GM12878 (cell line): ENCODE measurements at regions not wholly inside any gene's neighbourhood (a gene's known extent, or its start where the extent isn't known, plus 50 kb on each side); places are given as distances from the start of the nearest gene placed in this dataset.

Experiments used
- ATAC-seq: fragments of 200-7000 bp; cut with Tn5 transposase; 3 replicates; pipeline ENCODE4 v1.9.1; 2020; ENCODE audit warnings: mild to moderate bottlenecking, moderate library complexity
- BruUV-seq: library from RNA; stranded (reverse); fragments of 400-500 nt; replicated peaks from 2 replicates; lab custom pipeline; 2021; lab: Mats Ljungman, UMichigan
- CTCF ChIA-PET: fragments of 300-600 bp; sonication (Branson Sonifier 250); formaldehyde crosslinking; extraction: SDS; loops from one replicate; lab custom pipeline; 2021; ENCODE audit warnings: inconsistent platforms; lab: Yijun Ruan, JAX
- POLR2A ChIA-PET: fragments of 350-600 bp; formaldehyde crosslinking; extraction: SDS; loops from one replicate; lab custom pipeline; 2021; ENCODE audit warnings: inconsistent platforms; lab: Charles Lee
- RAD21 ChIA-PET: fragments of 300-600 bp; sonication (Branson Sonifier 250); formaldehyde crosslinking; loops from one replicate; lab custom pipeline; 2023; ENCODE audit warnings: antibody characterized with exemption; ENCODE audit not compliant: unreplicated experiment; lab: Charles Lee
- SMC1A ChIA-PET: fragments of 300-600 bp; sonication (Branson Sonifier 250); formaldehyde crosslinking; loops from one replicate; lab custom pipeline; 2023; ENCODE audit not compliant: unreplicated experiment, uncharacterized antibody; lab: Charles Lee
- DNase-seq: peaks from one replicate; pipeline ENCODE4 v3.0.0-alpha.2; 2011; ENCODE audit warnings: low read depth, low spot score
- FAIRE-seq: peaks from 3 replicates; lab custom pipeline; 2011; peaks lifted over from hg19 to GRCh38; lab: Jason Lieb, UNC
- H2AFZ ChIP-seq: 2 replicates; pipeline ENCODE4 v1.6.0; 2011; ENCODE audit warnings: low read depth, low read length, control low read depth; ENCODE audit not compliant: control insufficient read depth
- H3K27ac ChIP-seq: 2 replicates; pipeline ENCODE4 v1.5.1; 2011; ENCODE audit warnings: control low read depth; ENCODE audit not compliant: control insufficient read depth, insufficient read depth
- H3K27me3 ChIP-seq, 2 experiments: replicated peaks in 1 of 2; 2 replicates each; pipeline versions ENCODE4 v1.6.0 to v1.6.1; 2011; ENCODE audit warnings: low read length in 1 of 2; ENCODE audit not compliant: control insufficient read depth in 2 of 2, insufficient read depth in 2 of 2
- H3K36me3 ChIP-seq, 2 experiments: 2 replicates each; pipeline ENCODE4 v1.5.1; 2011; ENCODE audit warnings: low read length in 1 of 2; ENCODE audit not compliant: control insufficient read depth in 2 of 2, insufficient read depth in 2 of 2
- H3K4me1 ChIP-seq: 2 replicates; pipeline ENCODE4 v1.6.1; 2011; ENCODE audit warnings: mild to moderate bottlenecking, low read length, moderate library complexity, mixed read lengths; ENCODE audit not compliant: control insufficient read depth, insufficient read depth
- H3K4me2 ChIP-seq: 2 replicates; pipeline ENCODE4 v1.6.0; 2011; ENCODE audit warnings: control low read depth; ENCODE audit not compliant: control insufficient read depth, insufficient read depth
- H3K4me3 ChIP-seq: fragments of 200-600 bp; sonication (generic); 2 replicates; pipeline ENCODE4 v1.5.1; 2016
- H3K79me2 ChIP-seq: 2 replicates; pipeline ENCODE4 v1.6.0; 2011; ENCODE audit warnings: low read length; ENCODE audit not compliant: control insufficient read depth, insufficient read depth
- H3K9ac ChIP-seq: 2 replicates; pipeline ENCODE4 v1.8.0; 2011; ENCODE audit warnings: low read length, control low read depth, mixed read lengths; ENCODE audit not compliant: control insufficient read depth, insufficient read depth
- H3K9me3 ChIP-seq: replicated peaks from 3 replicates; pipeline ENCODE4 v1.5.1; 2011; ENCODE audit warnings: mild to moderate bottlenecking, low read length; ENCODE audit not compliant: control insufficient read depth, insufficient read depth
- H4K20me1 ChIP-seq: 2 replicates; pipeline ENCODE4 v1.6.0; 2011; ENCODE audit not compliant: control insufficient read depth, insufficient read depth
- ATF2 ChIP-seq: IDR thresholded peaks from 2 replicates; pipeline ENCODE4 v1.6.1; 2012; ENCODE audit warnings: low read length, inconsistent platforms
- BHLHE40 ChIP-seq, 2 experiments: fragments of 450-650 bp in 1 of 2; IDR thresholded peaks; 2 replicates each; pipeline ENCODE4 v1.6.1; 2011 to 2017; ENCODE audit warnings: low read depth in 2 of 2, borderline replicate concordance in 1 of 2, improper control_type of control experiment in 1 of 2, low read length in 1 of 2, mild to moderate bottlenecking in 1 of 2
- EP300 ChIP-seq, 2 experiments: fragments of 150-350 bp in 1 of 2; IDR thresholded peaks; 2 replicates each; pipeline ENCODE4 v1.6.1; 2011 to 2012; ENCODE audit warnings: low read depth in 2 of 2, low read length in 2 of 2, borderline replicate concordance in 1 of 2, improper control_type of control experiment in 1 of 2, inconsistent platforms in 1 of 2; ENCODE audit not compliant: control insufficient read depth in 1 of 2
- HDAC6 ChIP-seq: fragments of 200-600 bp; sonication (generic); IDR thresholded peaks from one replicate; pipeline ENCODE4 v1.8.0; 2017; ENCODE audit warnings: antibody characterized with exemption; ENCODE audit not compliant: unreplicated experiment
- IKZF1 ChIP-seq: fragments of 450-650 bp; conservative IDR thresholded peaks from 2 replicates; pipeline ENCODE4 v1.6.1; 2017; ENCODE audit warnings: antibody characterized with exemption, mild to moderate bottlenecking
- KDM1A ChIP-seq: fragments of 200-600 bp; sonication (generic); IDR thresholded peaks from 2 replicates; pipeline ENCODE4 v1.6.1; 2016; ENCODE audit warnings: borderline replicate concordance
- NRF1 ChIP-seq: conservative IDR thresholded peaks from 2 replicates; pipeline ENCODE4 v1.6.1; 2011; ENCODE audit warnings: mild to moderate bottlenecking, low read depth, low read length, improper control_type of control experiment
- POLR2AphosphoS5 ChIP-seq: IDR thresholded peaks from 2 replicates; pipeline ENCODE4 v1.6.1; 2011; ENCODE audit warnings: mild to moderate bottlenecking, low read length, inconsistent platforms
- SMARCA5 ChIP-seq: fragments of 450-650 bp; IDR thresholded peaks from 2 replicates; pipeline ENCODE4 v1.6.1; 2017; ENCODE audit warnings: mild to moderate bottlenecking
- YBX1 ChIP-seq: fragments of 450-650 bp; IDR thresholded peaks from 2 replicates; pipeline ENCODE4 v1.6.1; 2016; ENCODE audit warnings: antibody characterized with exemption
- ZNF217 ChIP-seq: fragments of 450-650 bp; IDR thresholded peaks from 2 replicates; pipeline ENCODE4 v1.6.1; 2017; ENCODE audit warnings: antibody characterized with exemption, mild to moderate bottlenecking
- ZSCAN29 ChIP-seq: fragments of 450-650 bp; IDR thresholded peaks from 2 replicates; pipeline ENCODE4 v1.6.1; 2017; ENCODE audit warnings: mild to moderate bottlenecking, moderate library complexity
- WGBS: methylation state at CpG from one replicate; pipeline ENCODE4 v1.1.6; 2016; ENCODE audit warnings: low lambda C conversion rate; ENCODE audit not compliant: insufficient replicate concordance, insufficient coverage; ENCODE audit errors: missing lambda C conversion rate; 5-methylcytosine and 5-hydroxymethylcytosine counted together
- in situ Hi-C: fragments of 300-500 bp; cut with MboI; formaldehyde crosslinking; loops from 9 replicates; pipeline ENCODE4 v1.14.3; 2018; ENCODE audit warnings: mixed read lengths
- intact Hi-C: fragments of 100-400 bp; cut with micrococcal nuclease; formaldehyde crosslinking; loops from one replicate; pipeline ENCODE4 v1.14.2; 2022; ENCODE audit not compliant: unreplicated experiment
- TF ChIP-seq, protein P1 (sequence below): fragments of 450-650 bp; formaldehyde crosslinking; IDR thresholded peaks from 2 replicates; pipeline ENCODE4 v1.4.0; 2022; ENCODE audit warnings: mild to moderate bottlenecking, moderate library complexity
- TF ChIP-seq, protein P2 (sequence below): IDR thresholded peaks from 2 replicates; pipeline ENCODE4 v1.6.1; 2011; ENCODE audit warnings: low read depth, mild to moderate bottlenecking, low read length, moderate library complexity, borderline replicate concordance; ENCODE audit errors: extremely low read depth
- TF ChIP-seq, protein P3 (sequence below): fragments of 450-650 bp; IDR thresholded peaks from 2 replicates; pipeline ENCODE4 v1.6.1; 2016; ENCODE audit warnings: mild to moderate bottlenecking
- TF ChIP-seq, protein P4 (sequence below): fragments of 450-650 bp; IDR thresholded peaks from 2 replicates; pipeline ENCODE4 v1.6.1; 2014; ENCODE audit warnings: mild to moderate bottlenecking
- TF ChIP-seq, protein P5 (sequence below): fragments of 450-650 bp; IDR thresholded peaks from 2 replicates; pipeline ENCODE4 v1.6.1; 2016; ENCODE audit warnings: mild to moderate bottlenecking

- in situ Hi-C loops (no loop called here), intact Hi-C loops (no loop called here)
- Histone ChIP-seq H3K9ac (no peak overlapping the region), H3K36me3 (no peaks in the 10 kb centered on the region), H3K4me1 (no peaks in the 10 kb centered on the region), H3K27me3 (no peaks in the 10 kb centered on the region; a peak in 1 of 4 replicates), H3K4me3 (no peak overlapping the region), H3K4me2 (no peak overlapping the region), H3K79me2 (no peaks in the 10 kb centered on the region), H3K9me3 (no peaks in the 10 kb centered on the region), H2AFZ (no peak overlapping the region), H4K20me1 (no peaks in the 10 kb centered on the region), H3K27ac (no peak overlapping the region)
- RAD21 ChIA-PET: no interaction called here
- CTCF ChIA-PET: no interaction called here
- WGBS: 3% methylated on average over 2 of the region's 2 CpGs
- FAIRE-seq: no peak
- POLR2A ChIA-PET: no interaction called here
- SMC1A ChIA-PET: no interaction called here
- no TSS peak for BruUV-seq
- ATAC-seq: no peak
- no peak for DNase-seq
- TF ChIP-seq, protein P1, sequence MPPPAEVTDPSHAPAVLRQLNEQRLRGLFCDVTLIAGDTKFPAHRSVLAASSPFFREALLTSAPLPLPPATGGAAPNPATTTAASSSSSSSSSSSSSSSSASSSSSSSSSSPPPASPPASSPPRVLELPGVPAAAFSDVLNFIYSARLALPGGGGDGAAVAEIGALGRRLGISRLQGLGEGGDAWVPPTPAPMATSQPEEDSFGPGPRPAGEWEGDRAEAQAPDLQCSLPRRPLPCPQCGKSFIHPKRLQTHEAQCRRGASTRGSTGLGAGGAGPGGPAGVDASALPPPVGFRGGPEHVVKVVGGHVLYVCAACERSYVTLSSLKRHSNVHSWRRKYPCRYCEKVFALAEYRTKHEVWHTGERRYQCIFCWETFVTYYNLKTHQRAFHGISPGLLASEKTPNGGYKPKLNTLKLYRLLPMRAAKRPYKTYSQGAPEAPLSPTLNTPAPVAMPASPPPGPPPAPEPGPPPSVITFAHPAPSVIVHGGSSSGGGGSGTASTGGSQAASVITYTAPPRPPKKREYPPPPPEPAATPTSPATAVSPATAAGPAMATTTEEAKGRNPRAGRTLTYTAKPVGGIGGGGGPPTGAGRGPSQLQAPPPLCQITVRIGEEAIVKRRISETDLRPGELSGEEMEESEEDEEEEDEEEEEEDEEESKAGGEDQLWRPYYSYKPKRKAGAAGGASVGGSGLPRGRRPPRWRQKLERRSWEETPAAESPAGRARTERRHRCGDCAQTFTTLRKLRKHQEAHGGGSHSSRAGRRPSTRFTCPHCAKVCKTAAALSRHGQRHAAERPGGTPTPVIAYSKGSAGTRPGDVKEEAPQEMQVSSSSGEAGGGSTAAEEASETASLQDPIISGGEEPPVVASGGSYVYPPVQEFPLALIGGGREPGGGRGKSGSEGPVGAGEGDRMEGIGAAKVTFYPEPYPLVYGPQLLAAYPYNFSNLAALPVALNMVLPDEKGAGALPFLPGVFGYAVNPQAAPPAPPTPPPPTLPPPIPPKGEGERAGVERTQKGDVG (CRISPR knock-in tag): no peak
- no peak for TF ChIP-seq POLR2AphosphoS5
- no peak for TF ChIP-seq IKZF1
- no peak for TF ChIP-seq YBX1
- TF ChIP-seq, protein P2, sequence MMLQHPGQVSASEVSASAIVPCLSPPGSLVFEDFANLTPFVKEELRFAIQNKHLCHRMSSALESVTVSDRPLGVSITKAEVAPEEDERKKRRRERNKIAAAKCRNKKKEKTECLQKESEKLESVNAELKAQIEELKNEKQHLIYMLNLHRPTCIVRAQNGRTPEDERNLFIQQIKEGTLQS: no peak
- TF ChIP-seq, protein P3, sequence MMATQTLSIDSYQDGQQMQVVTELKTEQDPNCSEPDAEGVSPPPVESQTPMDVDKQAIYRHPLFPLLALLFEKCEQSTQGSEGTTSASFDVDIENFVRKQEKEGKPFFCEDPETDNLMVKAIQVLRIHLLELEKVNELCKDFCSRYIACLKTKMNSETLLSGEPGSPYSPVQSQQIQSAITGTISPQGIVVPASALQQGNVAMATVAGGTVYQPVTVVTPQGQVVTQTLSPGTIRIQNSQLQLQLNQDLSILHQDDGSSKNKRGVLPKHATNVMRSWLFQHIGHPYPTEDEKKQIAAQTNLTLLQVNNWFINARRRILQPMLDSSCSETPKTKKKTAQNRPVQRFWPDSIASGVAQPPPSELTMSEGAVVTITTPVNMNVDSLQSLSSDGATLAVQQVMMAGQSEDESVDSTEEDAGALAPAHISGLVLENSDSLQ: no peak
- TF ChIP-seq EP300 (IDR thresholded peaks at IDR 0.05; ENCODE audit: borderline replicate concordance in 1 of 2, control insufficient read depth in 1 of 2, low read depth in 2 of 2, low read length in 2 of 2): no peak
- no peak for TF ChIP-seq ATF2
- no peak for TF ChIP-seq BHLHE40 (IDR thresholded peaks at IDR 0.05; ENCODE audit: borderline replicate concordance in 1 of 2, low read depth in 2 of 2, low read length in 1 of 2)
- TF ChIP-seq, protein P4, sequence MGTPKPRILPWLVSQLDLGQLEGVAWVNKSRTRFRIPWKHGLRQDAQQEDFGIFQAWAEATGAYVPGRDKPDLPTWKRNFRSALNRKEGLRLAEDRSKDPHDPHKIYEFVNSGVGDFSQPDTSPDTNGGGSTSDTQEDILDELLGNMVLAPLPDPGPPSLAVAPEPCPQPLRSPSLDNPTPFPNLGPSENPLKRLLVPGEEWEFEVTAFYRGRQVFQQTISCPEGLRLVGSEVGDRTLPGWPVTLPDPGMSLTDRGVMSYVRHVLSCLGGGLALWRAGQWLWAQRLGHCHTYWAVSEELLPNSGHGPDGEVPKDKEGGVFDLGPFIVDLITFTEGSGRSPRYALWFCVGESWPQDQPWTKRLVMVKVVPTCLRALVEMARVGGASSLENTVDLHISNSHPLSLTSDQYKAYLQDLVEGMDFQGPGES: no peak
- TF ChIP-seq ZNF217: no peak
- no peak for TF ChIP-seq NRF1
- TF ChIP-seq ZSCAN29: no peak
- TF ChIP-seq KDM1A: no peak
- TF ChIP-seq HDAC6: no peak
- TF ChIP-seq, protein P5, sequence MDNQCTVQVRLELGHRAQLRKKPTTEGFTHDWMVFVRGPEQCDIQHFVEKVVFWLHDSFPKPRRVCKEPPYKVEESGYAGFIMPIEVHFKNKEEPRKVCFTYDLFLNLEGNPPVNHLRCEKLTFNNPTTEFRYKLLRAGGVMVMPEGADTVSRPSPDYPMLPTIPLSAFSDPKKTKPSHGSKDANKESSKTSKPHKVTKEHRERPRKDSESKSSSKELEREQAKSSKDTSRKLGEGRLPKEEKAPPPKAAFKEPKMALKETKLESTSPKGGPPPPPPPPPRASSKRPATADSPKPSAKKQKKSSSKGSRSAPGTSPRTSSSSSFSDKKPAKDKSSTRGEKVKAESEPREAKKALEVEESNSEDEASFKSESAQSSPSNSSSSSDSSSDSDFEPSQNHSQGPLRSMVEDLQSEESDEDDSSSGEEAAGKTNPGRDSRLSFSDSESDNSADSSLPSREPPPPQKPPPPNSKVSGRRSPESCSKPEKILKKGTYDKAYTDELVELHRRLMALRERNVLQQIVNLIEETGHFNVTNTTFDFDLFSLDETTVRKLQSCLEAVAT: no peak
- no peak for TF ChIP-seq SMARCA5
Observed at GRCh38 chr3:40999682-41000081, 199.6 kb upstream of the CTNNB1 start.
